Coronary artery (tissue), 2 donors: ENCODE measurements at regions not wholly inside any gene's neighbourhood (a gene's known extent, or its start where the extent isn't known, plus 50 kb on each side); places are given as distances from the start of the nearest gene placed in this dataset.
"Not testable (repeated sequence)": the region's sequence is repeated elsewhere in the genome, so short reads cannot be mapped to it uniquely, and the experiment has no call there.

Experiments
- DNase-seq: peaks from one replicate; pipeline ENCODE4 v3.0.0-alpha.2; 2017; ENCODE audit warnings: low spot score
- H3K27ac ChIP-seq, 2 donors: fragments of 200-600 bp; sonication (generic); one replicate each; pipeline ENCODE4 v1.5.1; 2016 to 2019
- H3K4me3 ChIP-seq: fragments of 200-600 bp; sonication (generic); 2 replicates; pipeline ENCODE4 v1.5.1; 2016; ENCODE audit warnings: mild to moderate bottlenecking, moderate library complexity

- not testable (repeated sequence) for DNase-seq, H3K4me3 ChIP-seq, H3K27ac ChIP-seq
These were observed 1288.5 kb downstream of the RPIA start for GRCh38 chr2:89979826-89980537.

DNA sequence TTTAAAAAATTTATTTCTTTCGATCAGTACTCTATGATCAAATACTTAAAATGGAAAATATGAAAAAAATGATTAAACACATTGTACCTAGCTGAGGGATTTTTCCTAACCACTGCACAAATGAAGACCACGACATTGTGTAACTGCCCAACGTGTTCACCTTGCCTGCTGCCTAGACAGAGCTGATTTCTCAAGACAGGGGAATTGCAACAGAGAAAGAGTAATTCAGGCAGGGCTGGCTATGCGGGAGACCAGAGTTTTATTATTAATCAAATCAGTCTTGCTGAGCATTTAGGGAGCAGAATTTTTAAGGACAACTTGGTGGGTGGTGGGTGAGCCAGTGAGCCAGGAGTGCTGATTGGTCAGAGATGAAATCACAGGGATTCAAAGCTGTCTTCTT is 1290.8 kb downstream of the RPIA start:
- H3K4me3 ChIP-seq, H3K27ac ChIP-seq, DNase-seq: not testable (repeated sequence)

DNA sequence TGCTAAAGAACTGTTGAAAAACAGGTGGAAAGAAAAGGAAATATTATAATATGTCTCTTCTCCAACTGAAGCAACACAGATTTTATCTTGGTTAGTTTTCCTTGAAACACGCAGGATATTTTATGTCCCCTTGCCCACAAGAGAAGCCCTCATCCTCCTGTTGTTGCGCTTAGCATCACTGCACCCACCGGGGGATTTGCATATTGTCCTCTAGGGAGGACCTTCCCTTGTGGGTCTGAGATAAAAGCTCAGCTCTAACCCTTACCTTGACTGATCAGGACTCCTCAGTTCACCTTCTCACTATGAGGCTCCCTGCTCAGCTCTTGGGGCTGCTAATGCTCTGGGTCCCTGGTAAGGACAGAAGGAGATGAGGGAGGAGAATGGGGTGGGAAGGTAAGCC is 1294.2 kb downstream of the RPIA start:
- not testable (repeated sequence) for DNase-seq, H3K4me3 ChIP-seq, H3K27ac ChIP-seq

- not testable (repeated sequence) for H3K4me3 ChIP-seq, DNase-seq
These were observed 1295.1 kb downstream of the RPIA start for GRCh38 chr2:89986532-89986931.

DNA sequence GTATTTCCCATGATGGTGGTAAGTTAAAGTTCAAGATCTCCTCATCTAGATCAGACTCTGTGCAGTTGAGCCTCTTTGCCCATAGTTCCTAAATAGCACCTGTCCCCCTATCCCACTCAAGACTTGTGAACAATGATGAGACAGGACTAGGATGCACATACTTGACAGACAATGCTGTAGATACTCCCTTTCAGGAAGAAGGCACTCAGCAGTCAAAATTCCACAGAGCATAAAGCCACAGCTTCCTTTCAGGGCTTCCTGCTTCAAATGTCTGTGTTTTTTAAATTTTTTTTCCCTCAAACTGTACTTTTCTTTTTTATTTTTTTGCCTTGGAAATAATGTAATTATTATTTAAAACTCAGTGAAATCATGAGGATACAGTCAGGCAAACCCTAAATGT is 1305.3 kb downstream of the RPIA start:
- not testable (repeated sequence) for H3K27ac ChIP-seq, H3K4me3 ChIP-seq, DNase-seq

More at GRCh38 chr2:89986532-89986931, 1295.1 kb downstream of the RPIA start:
- not testable (repeated sequence) for H3K27ac ChIP-seq

- not testable (repeated sequence) for H3K4me3 ChIP-seq, H3K27ac ChIP-seq, DNase-seq
These were observed 1313.1 kb downstream of the RPIA start for GRCh38 chr2:90004553-90004952.

GRCh38 chr2:90010442-90011100 is 1319.1 kb downstream of the RPIA start:
- DNase-seq, H3K4me3 ChIP-seq: not testable (repeated sequence)

DNA sequence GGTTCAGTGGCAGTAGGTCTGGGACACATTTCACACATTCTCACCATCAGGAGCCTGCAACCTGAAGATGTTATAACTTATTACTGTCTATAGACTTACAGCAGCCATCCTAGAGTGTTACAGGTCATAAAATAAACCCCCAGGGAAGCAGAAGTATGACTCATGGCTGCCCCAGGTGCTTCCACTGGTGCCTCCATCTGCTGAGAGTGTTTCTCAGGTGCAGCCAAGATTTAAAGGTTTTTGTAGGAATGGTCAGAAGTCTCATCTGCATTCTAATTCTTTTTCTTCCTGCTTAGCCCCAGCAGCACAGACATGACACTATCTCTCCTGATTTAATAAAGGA is 1319.6 kb downstream of the RPIA start:
- H3K4me3 ChIP-seq, DNase-seq, H3K27ac ChIP-seq: not testable (repeated sequence)

More at GRCh38 chr2:90010442-90011100, 1319.1 kb downstream of the RPIA start:
- H3K27ac ChIP-seq = not testable (repeated sequence)

DNA sequence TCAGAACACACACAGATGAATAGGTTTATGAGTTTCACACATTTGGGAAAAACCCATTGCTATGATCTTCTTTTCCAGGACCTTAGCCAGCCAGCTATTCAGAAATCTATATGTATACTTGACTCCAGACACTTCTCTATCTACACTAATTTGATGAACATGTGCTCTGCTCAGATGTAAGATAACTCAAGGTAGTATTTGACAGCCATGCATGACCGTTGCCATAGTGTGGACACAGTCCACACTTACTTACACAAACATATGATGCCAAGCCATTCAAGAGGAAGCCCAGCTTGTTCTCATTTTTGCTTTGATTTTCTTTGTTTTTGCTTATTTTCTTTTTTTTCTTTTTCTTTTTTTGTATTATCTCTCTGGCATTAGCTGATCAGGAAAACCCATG is 1328.4 kb downstream of the RPIA start:
- not testable (repeated sequence) for H3K4me3 ChIP-seq, H3K27ac ChIP-seq, DNase-seq

- not testable (repeated sequence) for H3K4me3 ChIP-seq, H3K27ac ChIP-seq, DNase-seq
These were observed 1329.8 kb downstream of the RPIA start for GRCh38 chr2:90021234-90021633.

DNA sequence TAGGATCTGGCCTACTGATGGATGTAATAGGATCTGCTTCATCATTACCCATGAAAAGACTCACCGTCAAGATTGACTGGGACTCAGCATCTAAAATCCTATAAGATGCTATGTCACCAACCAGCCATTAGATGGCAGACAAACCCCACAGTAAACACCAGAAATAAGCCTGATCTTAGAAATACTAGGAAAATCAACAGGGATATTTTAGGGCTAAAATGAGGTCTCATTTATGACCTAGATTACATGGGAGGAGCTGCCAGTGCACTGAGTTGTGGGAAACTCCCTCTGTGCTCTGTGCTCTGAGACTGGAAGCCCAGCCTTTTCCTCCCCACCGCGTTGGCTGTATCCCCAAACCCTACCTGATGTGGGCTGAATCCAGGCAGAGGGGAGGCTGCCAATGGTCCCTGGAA is 1335.8 kb downstream of the RPIA start:
- not testable (repeated sequence) for H3K27ac ChIP-seq, DNase-seq, H3K4me3 ChIP-seq

DNA sequence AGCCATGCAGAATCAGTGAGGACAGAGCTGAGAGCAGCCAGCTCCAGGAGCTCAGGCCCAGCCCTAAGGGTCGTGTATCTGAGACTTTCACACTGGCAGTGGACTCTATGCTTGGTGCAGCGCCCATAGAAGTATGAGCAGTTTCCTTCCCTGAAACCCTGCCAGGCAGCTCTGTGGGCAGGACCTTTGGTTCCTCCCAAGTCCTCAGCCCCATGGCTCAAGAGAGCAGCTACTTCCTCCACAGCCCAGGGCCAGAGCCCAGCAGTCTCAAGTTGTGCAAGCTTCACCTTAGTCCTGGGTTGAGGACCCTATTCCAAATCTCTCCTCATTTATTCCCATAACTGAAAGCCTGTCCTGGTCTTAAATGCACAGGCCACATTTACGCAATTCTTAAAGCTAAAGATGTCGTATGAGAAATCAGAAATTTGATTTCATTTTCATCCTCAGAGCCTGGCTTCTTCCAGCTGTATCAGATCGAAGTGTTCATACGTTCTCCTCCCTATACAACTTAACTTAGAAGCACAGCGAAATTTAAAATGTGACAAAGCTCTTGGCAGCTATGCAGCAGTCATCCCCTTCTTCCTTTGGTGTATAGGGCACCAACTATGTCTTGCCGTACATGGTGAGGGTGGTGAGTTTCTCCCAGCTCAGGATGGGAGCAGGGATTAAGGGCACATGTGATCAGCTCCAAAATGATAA is 1337.1 kb downstream of the RPIA start:
- not testable (repeated sequence) for H3K4me3 ChIP-seq, H3K27ac ChIP-seq, DNase-seq

- DNase-seq, H3K27ac ChIP-seq, H3K4me3 ChIP-seq: not testable (repeated sequence)
These were observed 1337.6 kb downstream of the RPIA start for GRCh38 chr2:90029080-90029428.

DNA sequence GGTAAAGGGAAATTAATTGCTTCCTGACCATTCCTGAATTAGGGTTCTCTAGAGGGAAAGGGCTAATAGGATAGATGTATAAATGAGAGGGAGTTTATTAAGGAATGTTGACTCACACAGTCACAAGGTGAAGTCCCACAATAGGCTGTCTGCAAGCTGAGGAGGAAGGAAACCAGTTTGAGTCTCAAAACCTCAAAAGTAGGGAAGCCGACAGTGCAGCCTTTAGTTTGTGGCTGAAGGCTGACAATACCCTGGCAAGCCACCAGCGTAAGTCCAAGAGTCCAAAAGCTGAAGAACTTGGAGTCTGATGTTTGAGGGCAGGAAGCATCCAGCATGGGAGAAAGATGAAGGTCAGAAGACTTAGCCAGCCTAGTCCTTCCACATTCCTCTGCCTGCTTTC is 1340.8 kb downstream of the RPIA start:
- not testable (repeated sequence) for DNase-seq

DNA sequence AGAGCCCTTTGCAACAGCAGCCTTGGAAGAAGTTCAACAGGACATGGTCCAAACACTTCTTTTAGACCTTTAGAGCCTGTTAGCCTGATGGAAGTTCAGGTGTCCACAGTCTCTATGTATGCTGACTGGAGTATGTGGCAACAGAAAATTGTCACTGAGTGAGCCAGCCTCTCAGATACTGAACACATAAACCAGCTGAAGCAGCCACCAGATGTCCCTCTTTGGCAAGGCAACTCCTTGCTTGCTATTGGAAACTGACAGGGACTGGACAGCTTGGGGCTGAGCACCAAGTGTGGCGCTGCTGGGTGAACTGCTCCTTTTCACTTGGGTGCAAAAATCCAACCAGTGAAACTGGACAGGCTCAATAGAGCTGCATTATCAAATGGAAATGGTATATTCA is 1344.9 kb downstream of the RPIA start:
- H3K27ac ChIP-seq, DNase-seq, H3K4me3 ChIP-seq: not testable (repeated sequence)

More for the DNA sequence above, 1340.8 kb downstream of the RPIA start:
- H3K27ac ChIP-seq, H3K4me3 ChIP-seq: not testable (repeated sequence)

DNA sequence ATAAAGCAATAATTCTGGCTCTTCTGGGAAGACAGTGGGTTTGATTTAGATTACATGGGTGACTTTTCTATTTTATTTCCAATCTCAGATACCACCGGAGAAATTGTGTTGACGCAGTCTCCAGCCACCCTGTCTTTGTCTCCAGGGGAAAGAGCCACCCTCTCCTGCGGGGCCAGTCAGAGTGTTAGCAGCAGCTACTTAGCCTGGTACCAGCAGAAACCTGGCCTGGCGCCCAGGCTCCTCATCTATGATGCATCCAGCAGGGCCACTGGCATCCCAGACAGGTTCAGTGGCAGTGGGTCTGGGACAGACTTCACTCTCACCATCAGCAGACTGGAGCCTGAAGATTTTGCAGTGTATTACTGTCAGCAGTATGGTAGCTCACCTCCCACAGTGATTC is 1347.6 kb downstream of the RPIA start:
- not testable (repeated sequence) for H3K27ac ChIP-seq, DNase-seq, H3K4me3 ChIP-seq

GRCh38 chr2:90047776-90048175 is 1356.3 kb downstream of the RPIA start:
- H3K27ac ChIP-seq, H3K4me3 ChIP-seq, DNase-seq: not testable (repeated sequence)

GRCh38 chr2:90052113-90052631 is 1360.7 kb downstream of the RPIA start:
- DNase-seq, H3K4me3 ChIP-seq, H3K27ac ChIP-seq: not testable (repeated sequence)
